ENCODE measurements at regions not wholly inside any gene's neighbourhood (a gene's known extent, or its start where the extent isn't known, plus 50 kb on each side); places are given as distances from the start of the nearest gene placed in this dataset.

GRCh38 chr3:18609187-18609586, 184.0 kb upstream of the SATB1 start:
- TF ChIP-seq CTCF (IDR thresholded peaks at IDR 0.05), result no peak
- Histone ChIP-seq H3K27ac (no peak overlapping the region), H3K9ac (no peak overlapping the region), H3K27me3 (ENCODE audit: control insufficient read depth, insufficient read depth, low read length) (no peaks in the 10 kb centered on the region), H3K9me3 (ENCODE audit: control insufficient read depth, low read length) (no peaks in the 10 kb centered on the region), H3K79me2 (no peaks in the 10 kb centered on the region), H3K36me3 (ENCODE audit: control insufficient read depth, insufficient read depth, low read length) (no peaks in the 10 kb centered on the region), H3K4me1 (no peaks in the 10 kb centered on the region), H3K4me2 (ENCODE audit: low read length) (no peak overlapping the region), H3K4me3 (ENCODE audit: low read depth, low read length) (no peak overlapping the region), H2AFZ (no peak overlapping the region)

- no peak overlapping the region for H2AFZ ChIP-seq
- no peaks in the 10 kb centered on the region for H3K27me3 ChIP-seq (ENCODE audit: control insufficient read depth, insufficient read depth, low read length)
- H3K27ac ChIP-seq, result no peak overlapping the region
- H3K36me3 ChIP-seq (ENCODE audit: control insufficient read depth, insufficient read depth, low read length), result no peaks in the 10 kb centered on the region
- H3K79me2 ChIP-seq, result no peaks in the 10 kb centered on the region
- no peak overlapping the region for H3K9ac ChIP-seq
- no peak for TF ChIP-seq CTCF (IDR thresholded peaks at IDR 0.05)
- no peaks in the 10 kb centered on the region for H3K4me1 ChIP-seq
- H3K9me3 ChIP-seq (ENCODE audit: control insufficient read depth, low read length), result no peaks in the 10 kb centered on the region
- no peak overlapping the region for H3K4me3 ChIP-seq (ENCODE audit: low read depth, low read length)
- H3K4me2 ChIP-seq (ENCODE audit: low read length), result no peak overlapping the region
Observed at GRCh38 chr3:18597919-18598318, 172.8 kb upstream of the SATB1 start.

GRCh38 chr3:18593231-18593630, 168.1 kb upstream of the SATB1 start:
- H3K79me2 ChIP-seq, result no peaks in the 10 kb centered on the region
- H3K36me3 ChIP-seq (ENCODE audit: control insufficient read depth, insufficient read depth, low read length), result no peaks in the 10 kb centered on the region
- H2AFZ ChIP-seq, result no peak overlapping the region
- H3K4me2 ChIP-seq (ENCODE audit: low read length), result no peak overlapping the region
- TF ChIP-seq CTCF (IDR thresholded peaks at IDR 0.05), result no peak
- no peak overlapping the region for H3K27ac ChIP-seq
- no peak overlapping the region for H3K9ac ChIP-seq
- no peaks in the 10 kb centered on the region for H3K27me3 ChIP-seq (ENCODE audit: control insufficient read depth, insufficient read depth, low read length)
- H3K9me3 ChIP-seq (ENCODE audit: control insufficient read depth, low read length), result no peaks in the 10 kb centered on the region
- H3K4me3 ChIP-seq (ENCODE audit: low read depth, low read length), result no peak overlapping the region
- no peaks in the 10 kb centered on the region for H3K4me1 ChIP-seq

- no peaks in the 10 kb centered on the region for H3K4me1 ChIP-seq
- no peak overlapping the region for H2AFZ ChIP-seq
- TF ChIP-seq CTCF (IDR thresholded peaks at IDR 0.05), result no peak
- no peak overlapping the region for H3K9ac ChIP-seq
- no peak overlapping the region for H3K27ac ChIP-seq
- H3K36me3 ChIP-seq (ENCODE audit: control insufficient read depth, insufficient read depth, low read length), result no peaks in the 10 kb centered on the region
- no peak overlapping the region for H3K4me2 ChIP-seq (ENCODE audit: low read length)
- no peaks in the 10 kb centered on the region for H3K9me3 ChIP-seq (ENCODE audit: control insufficient read depth, low read length)
- no peak overlapping the region for H3K4me3 ChIP-seq (ENCODE audit: low read depth, low read length)
- no peaks in the 10 kb centered on the region for H3K27me3 ChIP-seq (ENCODE audit: control insufficient read depth, insufficient read depth, low read length)
- H3K79me2 ChIP-seq, result no peaks in the 10 kb centered on the region
Observed at GRCh38 chr3:18591120-18591519, 166.0 kb upstream of the SATB1 start.

- no peak overlapping the region for H3K9ac ChIP-seq
- no peak overlapping the region for H3K4me3 ChIP-seq (ENCODE audit: low read depth, low read length)
- no peaks in the 10 kb centered on the region for H3K4me1 ChIP-seq
- H3K27ac ChIP-seq, result no peak overlapping the region
- no peaks in the 10 kb centered on the region for H3K36me3 ChIP-seq (ENCODE audit: control insufficient read depth, insufficient read depth, low read length)
- H3K9me3 ChIP-seq (ENCODE audit: control insufficient read depth, low read length), result no peaks in the 10 kb centered on the region
- H3K79me2 ChIP-seq, result no peaks in the 10 kb centered on the region
- no peak overlapping the region for H2AFZ ChIP-seq
- no peak for TF ChIP-seq CTCF (IDR thresholded peaks at IDR 0.05)
- H3K4me2 ChIP-seq (ENCODE audit: low read length), result no peak overlapping the region
- H3K27me3 ChIP-seq (ENCODE audit: control insufficient read depth, insufficient read depth, low read length), result no peaks in the 10 kb centered on the region
Observed at GRCh38 chr3:18586076-18586475, 160.9 kb upstream of the SATB1 start.

All from parathyroid adenoma (tissue), 2 donors.